DMS114 treated with DMSO at 0.1 percent for 48 hours (cell line): ENCODE measurements at regions not wholly inside any gene's neighbourhood (a gene's known extent, or its start where the extent isn't known, plus 50 kb on each side); places are given as distances from the start of the nearest gene placed in this dataset.

Experiments
- DNase-seq: peaks from one replicate; lab custom pipeline; 2025; ENCODE audit not compliant: unreplicated experiment; lab: John Stamatoyannopoulos, UW

- no peak for DNase-seq
These were observed 215.5 kb upstream of the USP25 start for GRCh38 chr21:15514073-15514946.

DNA sequence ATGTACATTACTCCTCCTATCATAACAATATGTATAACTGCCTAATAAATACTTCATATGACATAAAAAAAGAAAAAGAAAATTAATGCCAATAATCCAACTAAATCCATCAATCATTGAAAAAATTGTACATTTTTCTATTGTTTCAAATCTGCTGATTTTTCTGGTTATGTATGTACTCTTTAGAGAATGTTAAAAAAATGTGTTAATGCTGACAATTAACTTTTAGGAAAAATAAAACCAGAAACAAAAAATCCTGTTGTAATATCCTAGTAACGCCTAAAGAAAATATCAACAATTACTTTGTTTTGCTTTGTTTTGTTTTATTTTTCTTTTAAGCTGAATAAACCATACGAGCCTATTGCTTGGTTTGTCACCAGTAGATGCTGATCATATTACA lies 213.9 kb upstream of the USP25 start:
- DNase-seq: no peak

DNA sequence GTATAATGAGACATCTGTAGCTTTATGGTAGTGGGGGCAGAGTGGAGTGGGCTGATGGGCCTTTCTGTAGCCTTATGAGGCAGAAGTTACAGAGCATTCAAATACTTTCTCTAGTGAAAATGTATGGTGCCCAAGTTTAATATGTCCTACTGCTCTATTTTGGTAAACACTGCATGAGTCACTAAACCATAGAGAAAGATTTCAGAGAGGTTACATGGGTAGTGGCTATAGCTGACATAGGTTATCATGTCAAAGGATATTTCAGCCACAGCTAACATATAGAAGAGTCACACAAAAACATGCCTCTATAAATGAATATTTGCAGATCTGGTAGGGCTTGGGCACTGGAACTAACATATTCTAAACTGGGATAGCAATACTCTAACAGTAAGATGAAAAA lies 212.4 kb upstream of the USP25 start:
- no peak for DNase-seq

- DNase-seq: no peak
These were observed 208.8 kb upstream of the USP25 start for GRCh38 chr21:15520811-15521643.

DNA sequence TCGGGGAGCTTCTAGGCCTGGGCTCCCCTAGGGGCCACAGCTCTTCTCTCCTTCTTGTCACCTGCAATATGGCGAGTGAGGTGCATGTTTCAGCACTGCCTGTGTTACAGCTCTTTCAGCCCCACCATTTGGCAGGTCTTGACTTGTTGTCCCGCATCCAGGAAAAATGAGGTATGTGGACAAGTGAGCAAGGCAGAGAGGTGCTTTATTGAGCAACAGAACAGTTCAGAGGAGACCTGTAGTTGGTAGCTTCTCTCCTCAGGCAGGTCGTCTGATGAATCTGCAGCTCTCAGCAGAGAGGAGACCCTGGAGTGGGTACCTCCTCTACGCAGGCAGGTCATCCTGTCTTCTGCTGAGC lies 208.2 kb upstream of the USP25 start:
- DNase-seq: no peak

DNA sequence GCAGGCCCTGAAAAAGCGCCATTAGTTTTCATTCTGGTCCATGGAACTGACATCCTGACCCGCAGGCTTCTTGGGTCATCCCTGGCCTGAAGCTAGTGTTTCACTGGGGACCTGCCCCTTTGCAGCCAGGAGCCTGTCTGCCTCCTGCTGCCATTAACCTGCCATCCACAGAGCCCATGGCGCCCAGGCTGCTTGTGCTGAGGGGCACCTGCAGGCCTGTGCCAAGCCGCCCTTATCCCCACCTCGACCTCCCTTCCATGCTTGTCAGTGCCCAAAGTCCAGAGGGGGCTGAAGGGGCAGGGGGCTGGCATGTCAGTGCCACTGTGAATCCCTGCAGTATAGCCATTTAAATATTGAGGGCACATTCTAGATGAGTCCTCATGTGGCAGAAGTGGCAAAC lies 207.6 kb upstream of the USP25 start:
- DNase-seq: no peak

- DNase-seq: no peak
These were observed 204.9 kb upstream of the USP25 start for GRCh38 chr21:15524855-15525254.

DNA sequence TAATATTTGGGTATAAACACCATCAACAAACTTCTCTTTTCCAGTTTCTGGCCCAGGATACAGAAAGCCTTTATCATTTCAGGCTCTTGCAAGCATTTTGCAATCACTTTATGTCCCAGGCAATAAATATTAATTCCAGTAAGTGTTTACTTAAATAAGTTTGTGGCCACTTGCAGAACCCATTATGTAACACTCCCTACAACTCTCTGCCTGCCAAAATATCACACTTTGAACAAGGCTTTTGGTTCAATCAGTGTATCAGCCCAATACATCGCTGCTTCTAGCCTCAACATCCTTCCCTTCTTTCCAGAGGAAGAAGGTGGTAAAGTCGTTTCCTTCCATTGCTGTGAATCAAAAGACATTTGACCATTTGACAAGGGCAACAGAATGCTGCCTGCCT lies 203.0 kb upstream of the USP25 start:
- DNase-seq: no peak

- DNase-seq: no peak
These were observed 201.4 kb upstream of the USP25 start for GRCh38 chr21:15528346-15528745.

GRCh38 chr21:15531986-15532385 lies 197.8 kb upstream of the USP25 start:
- no peak for DNase-seq

DNA sequence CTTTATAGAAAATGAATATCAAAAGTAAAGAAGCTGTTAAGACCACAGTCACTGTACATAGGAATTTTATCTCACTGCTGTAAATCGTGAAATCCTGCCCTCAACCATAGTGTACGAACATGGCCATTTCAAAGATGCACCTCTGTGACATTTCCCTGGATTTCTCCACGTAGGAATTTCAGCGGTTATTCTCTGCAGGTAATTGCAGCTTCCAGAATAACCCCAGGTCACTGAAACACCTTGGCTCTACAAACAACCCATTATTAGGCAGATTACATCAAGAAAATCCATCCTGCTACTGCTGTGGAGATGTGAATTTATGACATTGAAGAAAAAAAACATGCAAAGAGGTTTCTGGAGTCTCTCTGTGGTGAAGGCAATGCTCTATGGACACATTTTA lies 196.2 kb upstream of the USP25 start:
- DNase-seq: no peak

DNA sequence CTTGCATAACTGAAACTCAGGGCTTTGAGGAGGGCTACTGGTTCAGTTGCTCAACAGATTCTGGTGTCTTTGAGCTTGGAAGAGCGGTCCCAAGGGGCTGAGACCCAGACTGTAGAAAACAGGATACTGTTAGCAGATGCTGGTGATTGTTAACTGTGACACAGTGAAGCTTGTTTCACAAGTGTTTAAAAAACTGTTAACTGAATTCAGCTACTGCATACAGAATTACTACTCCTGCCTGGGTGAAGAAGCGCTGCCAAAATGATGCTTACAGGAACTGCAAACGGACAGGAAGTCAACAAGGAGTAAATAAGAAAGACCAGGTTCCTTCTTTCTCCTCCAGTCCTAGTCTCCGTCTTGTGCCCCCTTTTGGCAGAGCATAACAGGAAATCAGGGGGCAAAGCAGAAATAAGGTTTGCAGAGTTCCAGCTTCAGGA lies 195.3 kb upstream of the USP25 start:
- no peak for DNase-seq

DNA sequence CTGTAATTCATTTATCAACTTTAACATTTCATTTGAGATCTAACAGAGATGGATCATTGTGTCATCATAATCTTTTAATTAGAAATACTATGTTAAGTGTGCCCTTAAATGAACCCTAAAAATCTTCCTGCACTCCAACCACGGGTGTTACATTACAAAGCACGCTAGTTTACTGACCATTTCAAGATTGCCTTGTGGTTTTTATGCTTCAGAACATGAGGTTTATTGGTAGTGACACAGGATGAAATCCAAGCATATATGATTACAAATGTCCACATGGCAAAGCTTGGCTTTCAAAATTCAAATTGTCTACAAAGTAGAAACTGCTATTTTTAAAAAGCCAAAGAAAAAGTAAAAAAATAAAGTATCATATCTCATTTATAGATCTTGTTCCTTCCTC lies 190.4 kb upstream of the USP25 start:
- DNase-seq: no peak

- no peak for DNase-seq
These were observed 186.3 kb upstream of the USP25 start for GRCh38 chr21:15543473-15543872.

DNA sequence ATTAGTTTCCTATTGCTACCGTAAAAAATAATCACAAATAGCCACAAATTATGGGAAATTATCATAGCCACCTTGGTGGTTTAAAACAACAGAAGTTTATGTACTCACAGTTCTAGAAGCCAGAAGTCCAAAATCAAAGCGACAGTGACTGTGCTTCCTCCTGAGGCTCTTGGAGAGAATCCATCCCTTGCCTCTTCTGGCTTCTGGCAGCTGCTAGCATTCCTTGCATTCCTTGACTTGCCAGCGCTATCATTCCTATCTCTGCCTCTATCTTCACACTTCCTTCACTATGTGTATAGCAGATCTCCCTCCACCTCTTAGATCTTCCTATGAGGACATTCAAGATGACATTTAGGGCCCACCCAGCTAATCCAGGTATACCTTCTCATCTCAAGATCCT lies 180.1 kb upstream of the USP25 start:
- DNase-seq: no peak

- DNase-seq: no peak
These were observed 176.8 kb upstream of the USP25 start for GRCh38 chr21:15552914-15553494.

DNA sequence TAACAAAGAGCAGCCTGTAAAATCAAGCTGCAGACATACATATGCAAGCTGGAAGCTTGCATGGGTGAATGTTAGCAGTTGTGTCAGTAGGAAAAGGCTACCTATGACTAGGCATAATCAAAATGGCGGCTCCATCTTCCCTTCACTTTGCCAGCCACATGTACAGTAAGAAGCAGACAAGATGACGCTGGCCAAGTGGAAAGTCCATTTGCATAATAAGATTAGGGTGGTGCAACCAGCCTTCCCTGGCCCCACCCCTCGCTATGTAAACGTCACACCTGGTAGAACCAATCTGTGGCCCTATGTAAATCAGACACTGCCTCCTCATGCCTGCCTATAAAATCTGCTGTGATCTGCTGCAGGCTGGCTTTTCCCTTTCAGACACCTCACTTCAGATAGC lies 171.9 kb upstream of the USP25 start:
- DNase-seq: no peak

DNA sequence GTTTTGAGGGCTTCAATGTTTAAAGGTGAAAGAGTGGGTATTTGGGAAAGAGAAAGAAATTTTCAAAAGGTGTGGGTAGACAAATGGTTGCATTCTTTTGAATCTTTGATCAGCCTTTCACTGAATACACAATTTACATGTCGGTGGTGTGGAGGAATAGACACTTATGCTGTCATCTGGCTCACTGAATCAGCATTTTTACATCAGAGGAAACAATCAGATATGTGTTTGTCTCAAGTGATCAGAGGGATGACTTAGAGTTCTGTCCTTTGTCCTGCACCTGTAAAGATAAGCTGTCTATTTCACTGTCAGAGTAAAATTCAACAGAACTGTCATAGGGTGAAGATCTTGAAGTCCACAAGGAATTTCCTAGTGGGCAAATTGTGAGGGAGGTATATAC lies 170.9 kb upstream of the USP25 start:
- DNase-seq: no peak

DNA sequence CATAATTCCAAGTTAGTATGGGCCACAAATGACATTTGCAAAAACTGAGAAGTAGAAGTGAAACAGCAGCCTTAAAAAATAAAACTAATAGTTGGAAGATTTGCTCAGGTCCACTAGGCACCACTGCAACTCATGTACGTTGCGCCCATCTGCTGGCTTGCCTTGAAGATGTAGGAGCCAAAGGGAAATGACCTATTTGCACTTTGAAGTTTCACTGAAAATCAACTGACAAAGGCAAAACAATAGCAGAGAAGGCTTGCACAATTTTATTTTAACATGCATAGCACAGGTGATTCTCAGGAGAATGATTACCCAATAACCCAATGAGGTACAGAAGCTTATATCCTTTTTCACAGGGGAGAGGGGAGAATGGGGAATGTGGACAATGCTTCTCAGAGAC lies 170.1 kb upstream of the USP25 start:
- DNase-seq: no peak

GRCh38 chr21:15560383-15561056 lies 169.3 kb upstream of the USP25 start:
- no peak for DNase-seq

DNA sequence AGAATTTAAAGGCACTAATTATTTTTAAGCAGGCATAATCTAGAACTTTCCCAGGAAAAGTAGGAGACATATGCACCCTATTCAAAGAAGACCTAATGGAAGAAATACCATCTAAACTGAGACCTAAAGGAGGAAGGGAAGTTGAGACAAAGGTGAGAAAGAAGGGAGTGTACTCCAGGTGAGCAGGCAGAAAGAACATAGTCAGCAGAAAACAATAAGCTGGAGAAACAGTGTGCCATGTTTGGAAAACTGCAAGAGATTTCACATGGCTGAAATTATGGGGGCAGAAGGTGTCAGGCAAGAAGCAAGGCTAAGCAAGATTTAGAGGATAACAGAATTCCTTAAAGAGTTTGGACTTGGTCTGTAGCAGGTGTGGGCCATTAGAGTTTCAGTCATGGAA lies 167.0 kb upstream of the USP25 start:
- DNase-seq: no peak
